NCI-H524 treated with DMSO at 0.1 percent for 48 hours (cell line): ENCODE measurements at regions not wholly inside any gene's neighbourhood (a gene's known extent, or its start where the extent isn't known, plus 50 kb on each side); places are given as distances from the start of the nearest gene placed in this dataset.

Experiments used
- DNase-seq: peaks from one replicate; lab custom pipeline; 2025; lab: John Stamatoyannopoulos, UW

DNA sequence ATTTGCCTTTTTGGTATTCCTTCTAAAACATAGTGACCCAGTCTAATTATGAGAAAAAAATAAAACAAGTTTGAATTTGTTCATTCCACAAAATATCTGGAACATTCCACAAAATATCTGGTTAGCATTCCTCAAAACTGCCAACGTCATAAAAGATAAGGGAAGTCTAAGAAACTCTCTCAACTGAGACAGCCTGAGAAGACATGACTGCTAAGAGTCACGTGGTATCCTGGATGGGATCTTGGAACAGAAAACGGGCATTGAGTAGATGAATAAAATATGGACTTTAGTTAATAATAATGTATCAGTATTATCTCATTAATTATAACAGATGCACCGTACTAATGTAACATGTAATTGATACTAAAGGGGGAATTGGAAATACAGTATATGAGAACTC lies 280.9 kb downstream of the ARAP2 start:
- DNase-seq, result no peak

DNA sequence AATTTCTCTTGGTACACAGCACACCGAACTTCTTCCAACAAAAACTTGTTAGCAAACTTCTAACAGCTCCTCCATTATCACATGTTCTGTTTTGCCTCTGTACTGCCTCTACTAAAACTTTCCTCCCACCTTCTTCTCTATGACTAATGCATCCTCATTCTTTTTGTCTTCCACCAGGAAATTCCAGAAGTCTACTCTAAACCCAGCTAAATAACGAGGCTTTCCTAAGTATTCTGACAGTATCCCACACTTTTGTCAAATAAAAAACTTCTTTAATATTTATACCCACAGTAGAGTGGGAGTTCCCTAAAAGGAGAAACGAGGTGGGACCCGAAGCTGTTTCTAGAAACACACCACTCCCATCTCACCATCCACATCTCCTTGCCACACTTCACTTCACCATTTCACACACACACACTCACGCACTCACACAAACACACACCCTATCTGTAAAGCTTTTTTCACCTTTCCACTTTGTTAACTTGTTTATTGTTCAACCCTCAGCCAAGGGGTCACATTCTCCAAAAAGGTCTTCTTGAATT lies 280.3 kb downstream of the ARAP2 start:
- no peak for DNase-seq

DNA sequence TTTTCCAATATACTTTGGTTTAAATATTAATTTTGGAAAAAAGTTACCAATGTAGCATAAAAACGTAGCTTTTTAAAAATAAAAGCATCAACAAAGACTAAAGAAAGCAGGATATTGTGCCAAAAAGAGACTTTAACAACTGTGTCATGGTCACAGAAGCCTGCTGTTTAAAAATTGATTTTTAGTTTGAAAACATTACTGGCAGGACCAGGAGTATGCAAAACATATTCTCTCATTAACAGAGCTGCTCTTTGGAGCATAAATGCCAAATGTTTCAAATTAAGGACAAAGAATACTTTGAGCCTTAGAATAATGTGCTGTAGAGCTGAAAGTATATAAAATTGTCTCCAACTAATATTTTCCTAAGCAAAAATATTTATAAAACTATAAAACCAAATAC lies 279.0 kb downstream of the ARAP2 start:
- no peak for DNase-seq

DNA sequence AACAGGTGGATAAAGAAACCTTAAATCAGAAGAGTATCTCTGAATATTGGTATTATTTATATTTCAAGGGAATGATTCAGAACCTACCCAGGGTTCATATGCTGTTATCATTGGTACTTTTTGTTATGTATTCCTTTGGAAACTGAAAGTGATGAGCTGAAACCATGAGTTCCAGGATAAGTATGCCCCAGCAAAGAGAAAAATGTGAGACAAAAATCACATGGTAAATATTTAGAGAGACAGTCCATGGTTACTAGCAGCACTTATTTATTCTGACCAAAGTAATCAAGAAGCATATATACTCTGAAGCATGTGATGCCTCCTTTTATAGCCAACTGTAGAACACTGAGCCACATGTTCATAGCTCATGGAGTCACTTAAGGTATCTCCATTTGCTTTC lies 277.7 kb downstream of the ARAP2 start:
- DNase-seq, result no peak

DNA sequence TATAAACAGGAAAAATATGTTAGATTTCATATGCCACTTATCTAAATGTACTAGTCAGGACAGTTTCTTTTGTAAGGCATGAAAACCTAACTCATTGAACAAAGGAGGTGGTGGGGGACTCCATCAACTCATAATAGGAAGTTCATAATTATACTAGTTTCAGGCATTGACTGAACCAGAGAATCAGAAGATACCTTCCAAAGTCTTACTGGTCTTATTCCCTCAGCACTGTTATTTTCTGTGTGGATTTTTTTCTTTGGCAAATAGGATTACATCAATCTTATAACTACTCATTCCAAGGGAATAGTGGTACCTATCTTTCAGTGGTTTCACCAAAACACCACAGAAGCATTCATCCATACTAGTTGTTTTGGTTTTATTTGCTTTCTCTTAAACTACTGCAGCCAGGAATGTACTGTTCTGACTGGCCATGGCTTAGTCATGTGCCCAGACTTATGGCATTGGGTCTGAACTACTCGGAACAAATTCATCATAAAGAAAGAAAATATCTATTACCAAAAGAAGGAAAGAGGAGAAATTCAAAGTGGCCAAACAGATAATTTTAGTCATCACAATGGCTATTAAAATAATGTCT lies 273.9 kb downstream of the ARAP2 start:
- DNase-seq, result no peak

DNA sequence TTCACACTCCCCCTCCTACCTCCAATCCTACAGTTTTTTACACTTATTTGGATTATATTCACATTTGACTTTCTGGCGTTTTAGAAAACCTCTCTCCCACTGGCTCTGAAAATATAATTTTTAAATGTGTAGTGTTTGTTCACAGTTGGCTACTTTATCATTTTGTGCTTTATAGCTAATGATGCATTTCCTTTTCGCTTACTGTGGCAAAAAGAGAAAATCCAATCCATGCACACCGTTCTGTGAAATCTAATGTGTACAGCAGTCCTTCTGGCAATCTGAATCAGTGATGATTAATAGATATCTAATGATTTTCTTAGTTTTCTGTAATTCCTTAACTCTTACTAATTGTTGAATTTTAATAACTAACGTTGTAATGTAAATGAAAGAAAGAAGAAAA lies 271.5 kb downstream of the ARAP2 start:
- no peak for DNase-seq

DNA sequence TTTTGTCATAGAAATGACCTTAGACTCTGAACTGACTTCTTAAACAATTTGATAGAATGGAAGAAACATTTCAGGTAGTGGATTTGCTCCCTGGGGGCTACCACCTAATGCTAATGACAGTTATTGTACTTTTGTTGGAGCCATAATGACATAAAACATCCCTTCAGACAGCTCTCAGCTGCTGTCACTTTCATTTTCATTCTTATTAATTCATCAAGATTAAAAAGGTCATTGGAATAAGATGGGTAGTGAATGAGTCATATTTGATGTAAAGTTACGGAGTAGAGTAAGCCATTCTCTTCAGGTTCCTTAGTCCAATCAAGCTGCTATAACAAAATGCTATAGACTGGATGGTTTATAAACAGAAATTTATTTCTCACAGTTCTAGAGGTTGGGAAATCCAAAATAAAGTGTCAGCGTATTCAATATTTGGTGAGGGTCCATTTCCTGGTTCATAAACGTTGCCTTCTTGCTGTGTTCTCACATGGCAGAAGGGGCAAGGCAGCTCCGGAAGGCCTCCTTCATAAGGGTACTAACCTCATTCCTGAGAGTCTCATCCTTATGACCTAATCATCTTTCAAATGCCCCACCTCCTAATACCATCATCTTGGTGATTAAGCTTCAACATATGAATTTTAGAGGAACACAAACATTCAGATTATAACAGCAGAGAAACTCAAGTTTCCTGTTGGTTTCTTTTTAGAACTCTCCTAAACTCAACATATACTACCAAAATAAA lies 268.5 kb downstream of the ARAP2 start:
- no peak for DNase-seq

DNA sequence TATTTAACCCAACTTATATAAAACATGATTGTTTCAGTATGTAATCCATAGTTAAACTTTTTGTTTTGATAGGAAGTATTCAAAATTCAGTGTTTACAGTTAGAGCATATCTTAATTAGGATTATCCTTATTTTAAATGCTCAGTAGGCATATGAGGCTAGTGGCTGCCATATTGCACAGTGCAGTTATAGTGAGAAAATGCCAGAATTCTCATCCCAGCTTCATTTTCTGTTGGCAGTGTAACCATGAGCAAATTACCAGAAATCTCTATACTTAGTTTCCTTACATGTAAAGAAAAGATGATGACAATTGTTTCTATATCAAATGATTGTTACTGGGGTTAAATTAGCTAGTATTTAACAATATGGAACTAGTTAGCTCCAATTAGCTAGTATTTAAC lies 265.8 kb downstream of the ARAP2 start:
- no peak for DNase-seq

DNA sequence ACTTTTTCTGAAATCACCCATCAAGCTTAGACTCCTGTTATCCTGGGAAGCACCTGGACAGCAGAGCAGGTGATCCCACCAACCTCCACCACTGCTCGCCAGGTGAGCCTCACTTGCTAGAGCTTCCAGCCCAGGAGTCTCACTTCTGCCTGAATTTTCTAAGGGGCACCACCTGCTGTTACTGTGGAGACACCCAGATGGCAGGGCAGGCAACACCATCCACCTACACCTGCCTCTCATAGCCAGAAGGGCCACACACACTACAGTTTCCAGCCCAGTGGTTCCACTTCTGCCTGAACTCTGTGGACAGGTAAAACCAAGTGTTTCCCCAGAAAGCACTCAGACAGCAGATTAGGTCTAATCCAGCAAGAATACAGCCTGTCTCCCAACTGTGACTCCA lies 262.0 kb downstream of the ARAP2 start:
- DNase-seq, result no peak

DNA sequence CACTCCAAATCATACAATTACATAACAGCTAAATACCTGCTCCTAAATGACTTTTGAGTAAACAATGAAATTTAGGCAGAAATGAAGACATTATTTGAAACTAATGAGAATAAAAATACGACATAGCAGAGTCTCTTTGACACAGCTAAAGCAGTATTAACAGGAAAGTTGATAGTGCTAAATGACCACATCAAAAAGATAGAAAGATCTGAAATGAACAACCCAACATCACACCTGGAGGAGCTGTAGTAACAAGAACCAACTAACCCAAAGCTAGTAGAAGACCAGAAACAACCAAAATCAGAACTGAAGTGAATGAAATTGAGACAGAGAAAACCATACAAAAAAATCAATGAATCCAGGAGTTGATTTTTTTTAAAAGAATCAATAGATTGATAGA lies 257.8 kb downstream of the ARAP2 start:
- DNase-seq, result no peak

DNA sequence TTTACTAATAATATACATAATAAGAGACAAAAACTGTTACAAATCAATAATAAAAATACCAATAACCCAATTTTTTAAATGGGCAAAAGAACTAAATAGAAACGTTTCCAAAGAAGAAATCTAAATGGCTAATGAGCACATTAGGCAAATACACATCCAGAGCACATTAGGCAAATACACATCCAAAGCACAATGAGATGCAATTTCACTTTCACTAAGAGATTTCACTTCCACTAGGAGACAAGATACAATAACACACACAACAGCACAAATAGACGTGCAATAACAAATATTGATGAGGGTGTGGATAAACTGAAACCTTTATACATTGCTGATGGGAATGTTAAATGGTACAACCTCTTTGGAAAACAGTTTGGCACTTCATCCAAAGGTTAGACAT lies 250.7 kb downstream of the ARAP2 start:
- no peak for DNase-seq

DNA sequence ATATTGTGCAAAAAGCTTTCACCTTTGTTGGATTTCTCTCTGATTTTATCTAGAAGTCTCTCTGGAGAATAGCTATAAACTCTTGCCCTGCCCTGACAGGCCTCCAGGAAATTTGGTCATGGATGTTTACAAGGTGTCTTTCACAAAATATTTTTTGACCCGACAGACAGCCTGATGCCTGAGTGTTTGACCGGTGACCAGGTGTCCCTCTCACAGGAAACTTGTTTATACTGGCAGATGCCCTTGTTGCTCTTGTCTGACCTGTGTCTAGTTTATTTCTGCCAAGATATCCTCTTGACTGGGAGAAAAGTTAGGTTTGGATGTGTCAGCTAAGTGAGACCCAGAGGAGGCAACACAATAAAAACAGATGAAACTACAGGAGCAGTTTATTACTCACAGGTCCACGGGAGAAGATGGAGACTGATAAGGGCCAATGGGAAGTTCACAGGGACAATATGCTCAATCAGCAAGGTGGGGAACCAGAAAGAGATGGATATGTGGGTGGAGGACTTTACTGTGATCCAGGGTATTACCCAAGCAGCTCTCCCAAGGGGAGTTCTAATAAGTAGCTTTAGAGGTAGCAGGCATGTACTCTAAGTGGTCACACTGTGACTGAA lies 243.3 kb downstream of the ARAP2 start:
- DNase-seq, result no peak

DNA sequence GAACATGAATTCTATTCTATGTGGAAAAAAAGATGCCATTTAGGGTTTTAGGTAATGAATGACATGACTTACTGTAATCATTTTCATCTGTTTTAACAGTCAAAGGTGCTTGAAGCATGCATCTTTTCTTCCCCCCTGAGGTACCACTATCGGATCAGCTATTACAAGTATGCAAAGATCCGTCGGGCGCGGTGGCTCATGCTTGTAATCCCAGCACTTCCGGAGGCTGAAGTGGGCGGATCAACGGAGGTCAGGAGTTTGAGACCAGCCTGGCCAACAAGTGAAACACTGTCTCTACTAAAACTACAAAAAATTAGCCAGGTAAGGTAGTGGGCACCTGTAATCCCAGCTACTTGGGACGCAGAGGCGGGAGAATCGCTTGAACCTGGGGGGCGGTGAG lies 241.3 kb downstream of the ARAP2 start:
- no peak for DNase-seq

DNA sequence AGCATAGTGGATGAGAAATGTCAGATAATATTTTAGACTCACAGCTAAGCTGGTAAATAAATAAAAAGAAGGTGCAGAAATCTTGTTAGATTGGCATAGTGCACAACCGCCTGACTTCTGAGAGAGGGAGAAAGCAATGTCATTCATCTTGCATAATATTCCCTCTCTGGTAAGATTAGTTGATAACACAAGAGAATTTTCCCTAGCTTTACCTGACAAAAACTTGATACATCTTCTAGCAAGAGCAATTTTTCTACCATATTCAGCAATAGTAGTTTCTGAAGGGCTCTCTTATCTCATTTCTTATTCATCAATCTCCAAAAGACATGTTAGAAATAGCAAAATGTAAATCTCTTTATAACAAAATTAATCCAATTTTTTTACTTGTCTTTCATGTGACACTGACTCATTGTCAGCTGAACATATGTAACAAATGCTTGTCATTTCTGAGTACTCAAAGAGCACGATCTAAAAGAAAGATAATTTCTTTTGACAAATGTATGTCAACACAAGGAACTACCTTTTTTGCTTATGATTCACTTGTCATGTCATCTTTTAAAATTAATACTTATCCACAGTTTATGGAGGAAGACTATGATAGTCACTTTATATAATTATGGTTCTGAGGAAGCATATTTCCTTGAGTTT lies 240.0 kb downstream of the ARAP2 start:
- DNase-seq, result no peak

DNA sequence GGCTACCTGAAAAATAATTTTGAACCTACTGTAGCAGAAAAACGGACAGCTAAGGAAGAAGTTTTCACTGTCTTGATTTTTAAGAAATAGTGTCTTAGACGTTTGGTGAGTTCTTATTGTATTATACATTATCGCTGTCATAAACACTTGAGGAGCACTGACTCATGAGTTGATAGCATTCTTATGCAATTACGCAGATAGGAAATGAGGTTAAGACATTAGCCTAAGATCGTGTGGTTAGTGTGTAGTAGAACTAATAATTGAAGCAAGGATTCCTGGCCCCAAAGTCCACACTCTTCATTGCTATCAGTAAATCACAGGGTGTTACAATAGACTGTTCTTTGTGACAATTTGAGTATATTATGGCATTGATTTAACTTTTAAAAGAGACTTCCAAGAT lies 238.1 kb downstream of the ARAP2 start:
- DNase-seq, result no peak

DNA sequence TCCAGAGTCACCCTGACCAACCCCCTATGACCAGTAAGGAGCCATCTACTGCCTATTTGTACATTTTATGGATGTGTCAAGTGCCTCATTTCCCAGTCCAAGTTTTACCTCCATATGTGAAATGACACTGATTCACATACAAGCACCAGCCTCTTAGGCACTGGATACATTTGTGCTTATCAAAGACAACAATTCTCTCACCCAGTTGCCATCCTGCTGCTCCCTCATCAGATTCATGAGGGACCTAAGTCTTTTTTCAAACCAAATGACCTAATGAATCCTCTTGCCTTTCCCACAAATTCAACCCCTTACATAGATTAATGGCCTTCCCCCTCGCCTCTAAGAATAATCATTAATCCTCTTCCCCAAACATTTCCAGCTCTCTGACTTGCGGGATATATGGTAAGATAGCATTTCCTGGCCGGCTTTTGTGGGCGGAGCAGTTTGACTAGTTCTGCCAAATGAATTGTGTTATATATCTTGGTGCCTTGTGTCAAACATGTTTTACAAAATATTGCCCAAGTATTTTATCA lies 233.9 kb downstream of the ARAP2 start:
- no peak for DNase-seq

DNA sequence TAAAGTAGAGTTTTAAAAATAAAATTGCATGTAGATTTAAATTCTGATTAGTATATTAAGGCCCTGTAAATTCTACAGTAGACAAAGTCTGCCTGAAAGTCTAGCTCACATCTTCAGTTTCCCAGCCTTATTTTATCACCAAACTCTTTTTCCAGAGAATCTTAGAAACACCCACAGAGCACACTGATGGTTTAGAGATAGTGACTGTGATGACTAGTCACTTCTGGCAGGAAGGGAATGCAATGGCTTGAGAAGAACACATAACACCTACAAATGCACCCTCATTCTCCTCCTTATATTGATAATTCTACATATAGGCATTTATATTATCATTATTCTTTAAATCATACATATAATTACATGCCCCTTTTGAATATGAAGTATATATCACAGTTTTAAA lies 232.9 kb downstream of the ARAP2 start:
- no peak for DNase-seq

DNA sequence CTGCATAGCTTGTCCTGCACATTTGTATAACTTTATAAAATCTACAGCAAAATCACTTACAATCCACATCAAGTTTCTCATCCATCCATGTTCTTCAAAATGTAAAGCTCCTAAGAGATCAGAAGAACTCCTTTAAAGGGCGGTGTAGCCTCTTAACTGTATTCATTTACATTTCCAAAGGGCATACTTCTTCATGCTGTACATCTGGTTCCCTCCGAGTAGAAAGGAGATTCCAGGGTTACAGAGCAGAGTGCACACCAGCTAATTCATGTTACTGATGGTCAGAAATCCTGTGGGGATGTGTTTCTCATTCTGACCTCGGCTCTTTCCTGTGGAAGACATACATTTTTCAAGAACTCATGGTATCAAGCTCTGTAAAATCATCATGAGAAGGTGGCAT lies 231.8 kb downstream of the ARAP2 start:
- no peak for DNase-seq

DNA sequence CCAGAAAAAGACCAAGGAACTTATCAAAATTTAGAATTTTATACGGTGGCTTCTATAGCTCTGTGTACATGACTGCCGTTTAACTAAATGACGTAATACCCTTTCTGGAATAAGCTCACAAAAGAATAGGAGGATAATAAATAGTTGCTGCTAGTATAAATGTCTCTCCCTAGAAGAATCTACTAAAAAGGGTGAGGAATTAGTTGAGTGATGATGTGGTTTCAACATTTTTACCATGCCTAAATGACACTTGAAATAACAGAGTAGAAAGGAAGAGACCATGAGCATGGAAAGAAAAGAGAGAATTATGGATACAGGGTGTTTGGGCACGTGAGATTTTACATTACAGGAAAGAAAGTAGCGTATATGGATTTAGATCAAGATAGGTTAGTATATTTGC lies 231.1 kb downstream of the ARAP2 start:
- DNase-seq, result no peak
